HepG2 (cell line): ENCODE measurements at regions not wholly inside any gene's neighbourhood (a gene's known extent, or its start where the extent isn't known, plus 50 kb on each side); places are given as distances from the start of the nearest gene placed in this dataset.

Experiments used
- BATF2 ChIP-seq: sonication (generic); formaldehyde crosslinking; IDR thresholded peaks from 2 replicates; pipeline ENCODE4 v1.8.0; 2022; ENCODE audit warnings: mild to moderate bottlenecking, missing genetic modification reagents, moderate library complexity
- EEA1 ChIP-seq: sonication (generic); formaldehyde crosslinking; IDR thresholded peaks from 2 replicates; pipeline ENCODE4 v1.5.1; 2020; ENCODE audit warnings: mild to moderate bottlenecking, missing genetic modification reagents, borderline replicate concordance
- EHMT2 ChIP-seq: fragments of 200-600 bp; sonication (generic); IDR thresholded peaks from 2 replicates; pipeline ENCODE4 v1.7.0; 2017; ENCODE audit warnings: antibody characterized with exemption, low read depth, low read length, borderline replicate concordance
- EZH2 ChIP-seq: conservative IDR thresholded peaks from 2 replicates; pipeline ENCODE4 v1.6.1; 2012; ENCODE audit warnings: mild to moderate bottlenecking, low read depth, low read length, moderate library complexity
- FOSL2 ChIP-seq: sonication (generic); formaldehyde crosslinking; IDR thresholded peaks from 2 replicates; pipeline ENCODE4 v1.4.0; 2020; ENCODE audit warnings: missing genetic modification reagents
- GTF2F1 ChIP-seq: fragments of 150-350 bp; IDR thresholded peaks from 2 replicates; pipeline ENCODE4 v1.6.1; 2014; ENCODE audit warnings: low read length
- MED13 ChIP-seq: sonication (generic); formaldehyde crosslinking; IDR thresholded peaks from 2 replicates; pipeline ENCODE4 v1.5.0; 2020; ENCODE audit warnings: missing genetic modification reagents
- NR2F6 ChIP-seq, 2 experiments: IDR thresholded peaks; 2 replicates each; pipeline ENCODE4 v1.6.1; 2016; ENCODE audit warnings: antibody characterized with exemption in 1 of 2, mild to moderate bottlenecking in 1 of 2
- POGK ChIP-seq: sonication (generic); formaldehyde crosslinking; conservative IDR thresholded peaks from 2 replicates; pipeline ENCODE4 v1.8.0; 2022; ENCODE audit warnings: mild to moderate bottlenecking, moderate library complexity, missing genetic modification reagents
- RXRB ChIP-seq: IDR thresholded peaks from 2 replicates; pipeline ENCODE4 v1.6.1; 2016; ENCODE audit warnings: borderline replicate concordance, missing genetic modification reagents, missing compliant biosample characterization
- SOX13 ChIP-seq, 3 experiments: fragments of 450-650 bp in 1 of 3; sonication (generic) in 1 of 3; formaldehyde crosslinking in 1 of 3; IDR thresholded peaks in 2 of 3; conservative IDR thresholded peaks in 1 of 3; 2 replicates each; pipeline versions ENCODE4 v1.5.0 to v1.6.1; 2016 to 2020; ENCODE audit warnings: antibody characterized with exemption in 1 of 3, mild to moderate bottlenecking in 1 of 3, missing compliant biosample characterization in 1 of 3, missing genetic modification reagents in 1 of 3, moderate library complexity in 1 of 3
- THRA ChIP-seq: sonication (generic); formaldehyde crosslinking; IDR thresholded peaks from 2 replicates; pipeline ENCODE4 v1.4.0; 2020; ENCODE audit warnings: missing genetic modification reagents, borderline replicate concordance
- U2AF1 ChIP-seq: fragments of 200-400 bp; formaldehyde crosslinking; optimal IDR thresholded peaks from 2 replicates; pipeline ENCODE3; 2017; ENCODE audit warnings: mild to moderate bottlenecking, low read depth, low read length
- ZNF232 ChIP-seq: sonication (generic); formaldehyde crosslinking; IDR thresholded peaks from 2 replicates; pipeline ENCODE4 v1.4.0; 2020; ENCODE audit warnings: missing genetic modification reagents, borderline replicate concordance
- ZNF557 ChIP-seq: sonication (generic); formaldehyde crosslinking; IDR thresholded peaks from 2 replicates; pipeline ENCODE4 v1.4.0; 2020; ENCODE audit warnings: missing genetic modification reagents
- ZNF749 ChIP-seq: sonication (generic); formaldehyde crosslinking; IDR thresholded peaks from 2 replicates; pipeline ENCODE4 v1.8.0; 2022; ENCODE audit warnings: mild to moderate bottlenecking, missing genetic modification reagents, moderate library complexity, borderline replicate concordance

- TF ChIP-seq EHMT2 (0 out of 2 replicates have a peak, but pooled peaks have one; percentile 11), ZNF557 (CRISPR knock-in tag) (no peak), ZNF749 (CRISPR knock-in tag) (no peak), RXRB (CRISPR knock-in tag) (peak; percentile 77), BATF2 (CRISPR knock-in tag) (no peak), NR2F6 (IDR thresholded peaks at IDR 0.05) (peak; percentile 30; the same call in 1 of the 2 replicates), NR2F6 (CRISPR knock-in tag; IDR thresholded peaks at IDR 0.05) (peak; percentile 32; the same call in 1 of the 2 replicates), EEA1 (no peak), SOX13 (IDR thresholded peaks at IDR 0.05) (no peak), SOX13 (CRISPR knock-in tag; conservative IDR thresholded peaks at IDR 0.05 in 1 of 2, IDR thresholded peaks at IDR 0.05 in 1 of 2) (no peak), GTF2F1 (no peak), THRA (CRISPR knock-in tag) (0 out of 2 replicates have a peak, but pooled peaks have one; percentile 15), EZH2 (no peak), POGK (CRISPR knock-in tag) (no peak), ZNF232 (CRISPR knock-in tag) (no peak), U2AF1 (no peak), FOSL2 (CRISPR knock-in tag) (peak; percentile 80), MED13 (CRISPR knock-in tag) (no peak)
Observed at GRCh38 chr5:147169399-147169798, 65.4 kb upstream of the STK32A start (continued).
